ENCODE measurements at regions not wholly inside any gene's neighbourhood (a gene's known extent, or its start where the extent isn't known, plus 50 kb on each side); places are given as distances from the start of the nearest gene placed in this dataset.

- Histone ChIP-seq H3K27ac (ENCODE audit: low read depth, low read length) (no peak overlapping the region), H3K9me3 (ENCODE audit: control insufficient read depth in 5 of 5, low read length in 5 of 5) (no peaks in the 10 kb centered on the region), H3K9ac (ENCODE audit: low read length in 5 of 5) (no peak overlapping the region), H3K4me1 (ENCODE audit: control insufficient read depth in 5 of 5, insufficient read depth in 5 of 5, low read length in 5 of 5) (peaks cover 0 to 8% (median under 1%) of the 10 kb centered on the region in 5 donors), H3K36me3 (ENCODE audit: control insufficient read depth in 5 of 5, insufficient read depth in 5 of 5, low read length in 5 of 5) (no peaks in the 10 kb centered on the region), H3K4me3 (ENCODE audit: low read depth in 1 of 5, low read length in 5 of 5) (no peak overlapping the region), H3K27me3 (ENCODE audit: control insufficient read depth in 5 of 5, insufficient read depth in 4 of 5, low read length in 5 of 5) (no peaks in the 10 kb centered on the region)
Observed at GRCh38 chr14:83384253-83384652, 1850.6 kb upstream of the SEL1L start.

DNA sequence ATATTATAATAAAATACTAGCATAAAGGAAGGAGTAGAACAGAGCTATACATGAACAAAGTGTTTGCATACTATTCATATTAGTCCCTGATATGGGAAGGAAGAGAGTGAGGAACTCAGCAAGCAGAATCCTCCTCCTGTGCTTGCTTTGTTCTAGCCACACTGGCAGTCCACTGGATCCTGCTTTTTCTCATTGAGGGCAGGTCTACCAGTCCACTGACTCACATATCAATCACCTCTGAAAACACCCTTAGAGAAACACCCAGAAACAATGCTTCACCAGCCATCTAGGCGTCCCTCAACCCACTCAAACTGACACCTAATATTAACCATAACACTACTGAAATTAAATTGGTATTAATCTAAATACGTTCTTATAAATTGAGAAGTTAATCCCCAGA, 1861.7 kb upstream of the SEL1L start:
- Histone ChIP-seq H3K27ac (ENCODE audit: low read depth, low read length) (no peak overlapping the region), H3K36me3 (ENCODE audit: control insufficient read depth in 5 of 5, insufficient read depth in 5 of 5, low read length in 5 of 5) (no peaks in the 10 kb centered on the region), H3K27me3 (ENCODE audit: control insufficient read depth in 5 of 5, insufficient read depth in 4 of 5, low read length in 5 of 5) (no peaks in the 10 kb centered on the region), H3K9ac (ENCODE audit: low read length in 5 of 5) (no peak overlapping the region), H3K9me3 (ENCODE audit: control insufficient read depth in 5 of 5, low read length in 5 of 5) (no peaks in the 10 kb centered on the region), H3K4me1 (ENCODE audit: control insufficient read depth in 5 of 5, insufficient read depth in 5 of 5, low read length in 5 of 5) (no peaks in the 10 kb centered on the region), H3K4me3 (ENCODE audit: low read depth in 1 of 5, low read length in 5 of 5) (no peak overlapping the region)

DNA sequence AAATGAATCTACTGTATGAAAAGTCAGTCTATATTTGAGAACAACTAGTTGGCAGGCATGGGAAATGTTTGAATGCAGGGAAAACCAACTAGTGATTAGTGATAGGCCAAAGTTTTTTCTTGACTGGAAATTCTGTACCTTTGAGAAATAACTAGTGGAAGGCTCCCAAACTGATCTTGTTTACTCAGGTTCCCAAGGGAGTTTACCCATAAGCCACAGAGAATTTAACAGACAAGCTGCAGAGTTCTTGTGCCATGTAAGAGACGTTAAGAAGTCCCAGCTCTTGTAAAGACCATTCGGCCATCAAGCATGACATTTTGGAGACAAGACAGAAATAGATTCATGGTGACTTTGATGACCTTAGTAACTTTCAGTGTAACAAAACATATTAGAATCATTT, 1882.8 kb upstream of the SEL1L start:
- Histone ChIP-seq H3K4me1 (ENCODE audit: control insufficient read depth in 5 of 5, insufficient read depth in 5 of 5, low read length in 5 of 5) (no peaks in the 10 kb centered on the region), H3K27me3 (ENCODE audit: control insufficient read depth in 5 of 5, insufficient read depth in 4 of 5, low read length in 5 of 5) (no peaks in the 10 kb centered on the region)

GRCh38 chr14:83419420-83419819, 1885.8 kb upstream of the SEL1L start:
- Histone ChIP-seq H3K27ac (ENCODE audit: low read depth, low read length) (no peak overlapping the region), H3K36me3 (ENCODE audit: control insufficient read depth in 5 of 5, insufficient read depth in 5 of 5, low read length in 5 of 5) (no peaks in the 10 kb centered on the region), H3K9ac (ENCODE audit: low read length in 5 of 5) (no peak overlapping the region), H3K4me3 (ENCODE audit: low read depth in 1 of 5, low read length in 5 of 5) (no peak overlapping the region), H3K9me3 (ENCODE audit: control insufficient read depth in 5 of 5, low read length in 5 of 5) (no peaks in the 10 kb centered on the region), H3K27me3 (ENCODE audit: control insufficient read depth in 5 of 5, insufficient read depth in 4 of 5, low read length in 5 of 5) (no peaks in the 10 kb centered on the region), H3K4me1 (ENCODE audit: control insufficient read depth in 5 of 5, insufficient read depth in 5 of 5, low read length in 5 of 5) (no peaks in the 10 kb centered on the region)

More for the DNA sequence above, 1882.8 kb upstream of the SEL1L start:
- no peak overlapping the region for H3K4me3 ChIP-seq (ENCODE audit: low read depth in 1 of 5, low read length in 5 of 5)
- H3K9me3 ChIP-seq (ENCODE audit: control insufficient read depth in 5 of 5, low read length in 5 of 5) = no peaks in the 10 kb centered on the region
- no peaks in the 10 kb centered on the region for H3K36me3 ChIP-seq (ENCODE audit: control insufficient read depth in 5 of 5, insufficient read depth in 5 of 5, low read length in 5 of 5)
- no peak overlapping the region for H3K9ac ChIP-seq (ENCODE audit: low read length in 5 of 5)
- no peak overlapping the region for H3K27ac ChIP-seq (ENCODE audit: low read depth, low read length)

GRCh38 chr14:83421711-83422110, 1888.1 kb upstream of the SEL1L start:
- Histone ChIP-seq H3K27ac (ENCODE audit: low read depth, low read length) (no peak overlapping the region), H3K9ac (ENCODE audit: low read length in 5 of 5) (no peak overlapping the region), H3K36me3 (ENCODE audit: control insufficient read depth in 5 of 5, insufficient read depth in 5 of 5, low read length in 5 of 5) (no peaks in the 10 kb centered on the region), H3K4me1 (ENCODE audit: control insufficient read depth in 5 of 5, insufficient read depth in 5 of 5, low read length in 5 of 5) (no peaks in the 10 kb centered on the region), H3K4me3 (ENCODE audit: low read depth in 1 of 5, low read length in 5 of 5) (no peak overlapping the region), H3K9me3 (ENCODE audit: control insufficient read depth in 5 of 5, low read length in 5 of 5) (no peaks in the 10 kb centered on the region), H3K27me3 (ENCODE audit: control insufficient read depth in 5 of 5, insufficient read depth in 4 of 5, low read length in 5 of 5) (no peaks in the 10 kb centered on the region)

GRCh38 chr14:83425138-83425537, 1891.5 kb upstream of the SEL1L start:
- H3K4me3 ChIP-seq (ENCODE audit: low read depth in 1 of 5, low read length in 5 of 5) = no peak overlapping the region
- no peak overlapping the region for H3K27ac ChIP-seq (ENCODE audit: low read depth, low read length)
- H3K4me1 ChIP-seq (ENCODE audit: control insufficient read depth in 5 of 5, insufficient read depth in 5 of 5, low read length in 5 of 5) = no peaks in the 10 kb centered on the region
- H3K9ac ChIP-seq (ENCODE audit: low read length in 5 of 5) = no peak overlapping the region
- no peaks in the 10 kb centered on the region for H3K27me3 ChIP-seq (ENCODE audit: control insufficient read depth in 5 of 5, insufficient read depth in 4 of 5, low read length in 5 of 5)
- no peaks in the 10 kb centered on the region for H3K9me3 ChIP-seq (ENCODE audit: control insufficient read depth in 5 of 5, low read length in 5 of 5)
- H3K36me3 ChIP-seq (ENCODE audit: control insufficient read depth in 5 of 5, insufficient read depth in 5 of 5, low read length in 5 of 5) = no peaks in the 10 kb centered on the region

- Histone ChIP-seq H3K4me3 (ENCODE audit: low read depth in 1 of 5, low read length in 5 of 5) (no peak overlapping the region), H3K9ac (ENCODE audit: low read length in 5 of 5) (no peak overlapping the region), H3K36me3 (ENCODE audit: control insufficient read depth in 5 of 5, insufficient read depth in 5 of 5, low read length in 5 of 5) (no peaks in the 10 kb centered on the region), H3K27ac (ENCODE audit: low read depth, low read length) (no peak overlapping the region), H3K9me3 (ENCODE audit: control insufficient read depth in 5 of 5, low read length in 5 of 5) (no peaks in the 10 kb centered on the region), H3K4me1 (ENCODE audit: control insufficient read depth in 5 of 5, insufficient read depth in 5 of 5, low read length in 5 of 5) (no peaks in the 10 kb centered on the region), H3K27me3 (ENCODE audit: control insufficient read depth in 5 of 5, insufficient read depth in 4 of 5, low read length in 5 of 5) (no peaks in the 10 kb centered on the region)
Observed at GRCh38 chr14:83425706-83426105, 1892.1 kb upstream of the SEL1L start.

DNA sequence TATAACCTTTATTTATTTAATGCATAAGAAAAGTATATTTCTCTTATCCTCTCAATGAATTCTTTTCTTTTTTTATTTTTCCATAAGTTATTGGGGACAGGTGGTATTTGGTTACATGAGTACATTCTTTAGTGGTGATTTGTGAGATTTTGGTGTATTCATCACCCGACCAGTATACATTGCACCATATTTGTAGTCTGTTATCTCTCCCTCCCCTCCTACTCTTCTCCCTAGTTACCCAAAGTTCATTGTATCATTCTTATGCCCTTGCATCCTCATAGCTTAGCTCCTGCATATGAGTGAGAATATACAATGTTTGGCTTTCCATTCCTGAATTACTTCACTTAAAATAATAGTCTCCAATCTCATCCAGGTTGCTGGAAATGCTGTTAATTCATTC, 1900.0 kb upstream of the SEL1L start:
- no peaks in the 10 kb centered on the region for H3K9me3 ChIP-seq (ENCODE audit: control insufficient read depth in 5 of 5, low read length in 5 of 5)
- no peaks in the 10 kb centered on the region for H3K4me1 ChIP-seq (ENCODE audit: control insufficient read depth in 5 of 5, insufficient read depth in 5 of 5, low read length in 5 of 5)
- no peaks in the 10 kb centered on the region for H3K27me3 ChIP-seq (ENCODE audit: control insufficient read depth in 5 of 5, insufficient read depth in 4 of 5, low read length in 5 of 5)
- no peak overlapping the region for H3K27ac ChIP-seq (ENCODE audit: low read depth, low read length)
- H3K9ac ChIP-seq (ENCODE audit: low read length in 5 of 5) = no peak overlapping the region
- H3K36me3 ChIP-seq (ENCODE audit: control insufficient read depth in 5 of 5, insufficient read depth in 5 of 5, low read length in 5 of 5) = no peaks in the 10 kb centered on the region
- H3K4me3 ChIP-seq (ENCODE audit: low read depth in 1 of 5, low read length in 5 of 5) = no peak overlapping the region

DNA sequence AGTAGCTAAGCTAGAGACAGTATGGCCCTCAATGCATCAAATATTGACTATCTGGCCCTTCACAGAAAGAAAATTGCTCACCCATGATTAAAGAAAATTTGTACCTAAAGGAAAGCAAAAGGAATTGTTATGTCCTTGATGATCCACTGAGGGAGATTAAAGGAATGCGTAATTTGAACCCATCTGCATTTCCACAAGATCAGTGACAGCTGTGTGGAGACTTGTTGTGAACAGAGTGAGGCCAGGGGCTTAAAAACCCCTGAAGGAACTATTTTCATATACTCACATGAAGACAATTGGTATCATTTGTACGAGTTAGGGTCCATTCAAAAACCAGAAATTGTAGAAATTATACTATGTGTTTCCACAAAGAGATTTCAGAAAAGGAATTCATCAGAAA, 1908.1 kb upstream of the SEL1L start:
- Histone ChIP-seq H3K27ac (ENCODE audit: low read depth, low read length) (no peak overlapping the region), H3K4me3 (ENCODE audit: low read depth in 1 of 5, low read length in 5 of 5) (no peak overlapping the region), H3K9ac (ENCODE audit: low read length in 5 of 5) (no peak overlapping the region), H3K9me3 (ENCODE audit: control insufficient read depth in 5 of 5, low read length in 5 of 5) (no peaks in the 10 kb centered on the region), H3K4me1 (ENCODE audit: control insufficient read depth in 5 of 5, insufficient read depth in 5 of 5, low read length in 5 of 5) (no peaks in the 10 kb centered on the region), H3K36me3 (ENCODE audit: control insufficient read depth in 5 of 5, insufficient read depth in 5 of 5, low read length in 5 of 5) (no peaks in the 10 kb centered on the region), H3K27me3 (ENCODE audit: control insufficient read depth in 5 of 5, insufficient read depth in 4 of 5, low read length in 5 of 5) (no peaks in the 10 kb centered on the region)

DNA sequence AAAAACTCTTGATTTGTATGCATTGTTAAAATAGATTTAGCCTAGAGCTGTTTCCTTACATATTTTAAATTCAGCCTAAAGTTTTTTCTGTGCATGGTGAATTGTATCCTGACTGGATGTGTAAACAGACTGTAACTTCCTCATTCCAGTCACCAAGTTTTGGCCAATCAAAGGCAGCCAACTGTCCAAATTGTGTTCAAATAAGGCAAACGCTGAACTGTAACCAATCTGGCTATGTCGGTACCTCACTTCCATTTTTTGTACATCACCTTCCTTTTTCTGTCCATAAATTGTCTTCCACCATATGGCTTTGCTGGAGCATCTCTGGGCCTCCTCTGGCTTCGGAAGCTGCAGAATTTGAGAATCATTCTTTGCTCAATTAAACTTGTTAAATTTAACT, 1921.9 kb upstream of the SEL1L start:
- H3K4me3 ChIP-seq (ENCODE audit: low read depth in 1 of 5, low read length in 5 of 5) = no peak overlapping the region
- peaks cover 0 to 2% (median 0%) of the 10 kb centered on the region in 5 donors for H3K27me3 ChIP-seq (ENCODE audit: control insufficient read depth in 5 of 5, insufficient read depth in 4 of 5, low read length in 5 of 5)
- H3K4me1 ChIP-seq (ENCODE audit: control insufficient read depth in 5 of 5, insufficient read depth in 5 of 5, low read length in 5 of 5) = no peaks in the 10 kb centered on the region
- peaks cover 4 to 22% (median 7%) of the 10 kb centered on the region in 5 donors for H3K9me3 ChIP-seq (ENCODE audit: control insufficient read depth in 5 of 5, low read length in 5 of 5)
- H3K36me3 ChIP-seq (ENCODE audit: control insufficient read depth in 5 of 5, insufficient read depth in 5 of 5, low read length in 5 of 5) = no peaks in the 10 kb centered on the region
- no peak overlapping the region for H3K9ac ChIP-seq (ENCODE audit: low read length in 5 of 5)
- H3K27ac ChIP-seq (ENCODE audit: low read depth, low read length) = no peak overlapping the region

DNA sequence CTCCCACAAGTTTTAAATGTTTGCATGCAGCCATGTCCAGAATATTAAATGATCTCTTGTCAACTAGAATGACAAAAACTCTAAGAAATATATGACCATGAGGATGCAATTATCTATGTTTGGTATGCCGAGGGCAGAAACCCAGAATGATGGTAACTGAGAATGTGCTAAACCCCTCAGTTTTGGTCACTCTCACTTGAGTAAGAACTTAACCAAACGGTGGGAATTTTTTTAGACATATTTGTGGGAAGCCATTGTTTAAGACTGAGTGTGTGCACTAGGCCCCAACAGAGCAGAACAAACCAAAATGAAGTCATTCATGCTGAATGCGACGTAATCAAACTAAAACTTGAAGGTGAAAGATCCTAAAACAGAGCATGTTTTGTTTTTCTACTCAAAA, 1927.9 kb upstream of the SEL1L start:
- Histone ChIP-seq H3K4me1 (ENCODE audit: control insufficient read depth in 5 of 5, insufficient read depth in 5 of 5, low read length in 5 of 5) (no peaks in the 10 kb centered on the region), H3K4me3 (ENCODE audit: low read depth in 1 of 5, low read length in 5 of 5) (no peak overlapping the region), H3K27ac (ENCODE audit: low read depth, low read length) (no peak overlapping the region), H3K9ac (ENCODE audit: low read length in 5 of 5) (no peak overlapping the region), H3K27me3 (ENCODE audit: control insufficient read depth in 5 of 5, insufficient read depth in 4 of 5, low read length in 5 of 5) (no peaks in the 10 kb centered on the region), H3K36me3 (ENCODE audit: control insufficient read depth in 5 of 5, insufficient read depth in 5 of 5, low read length in 5 of 5) (no peaks in the 10 kb centered on the region), H3K9me3 (ENCODE audit: control insufficient read depth in 5 of 5, low read length in 5 of 5) (peaks cover 3 to 10% (median 7%) of the 10 kb centered on the region in 5 donors)
